K562 (cell line): ENCODE measurements at regions not wholly inside any gene's neighbourhood (a gene's known extent, or its start where the extent isn't known, plus 50 kb on each side); places are given as distances from the start of the nearest gene placed in this dataset.

Experiments used
- CCNT2 ChIP-seq: IDR thresholded peaks from 2 replicates; pipeline ENCODE4 v1.6.1; 2011; ENCODE audit warnings: borderline replicate concordance, low read depth, mild to moderate bottlenecking, moderate library complexity, mixed read lengths, low read length; ENCODE audit not compliant: insufficient read length; ENCODE audit errors: extremely low read depth
- CSDE1 ChIP-seq, 2 experiments: fragments of 450-650 bp; IDR thresholded peaks; 2 replicates each; pipeline ENCODE4 v1.6.1; 2016; ENCODE audit warnings: mild to moderate bottlenecking in 1 of 2
- ETV6 ChIP-seq, 3 experiments: fragments of 150-350 bp in 1 of 3; sonication (generic) in 1 of 3; formaldehyde crosslinking in 1 of 3; IDR thresholded peaks; 2 replicates each; pipeline versions ENCODE4 v1.6.1 to v1.8.0; 2014 to 2022; ENCODE audit warnings: borderline replicate concordance in 2 of 3, low read depth in 2 of 3, antibody characterized with exemption in 1 of 3, low read length in 1 of 3, mild to moderate bottlenecking in 1 of 3, missing genetic modification reagents in 1 of 3
- FOXO4 ChIP-seq: fragments of 450-650 bp; formaldehyde crosslinking; IDR thresholded peaks from 2 replicates; pipeline ENCODE4 v1.4.0; 2020; ENCODE audit warnings: mild to moderate bottlenecking, moderate library complexity
- HCFC1 ChIP-seq: IDR thresholded peaks from 2 replicates; pipeline ENCODE4 v1.6.1; 2012; ENCODE audit warnings: low read depth, low read length, improper control_type of control experiment
- IRF9 ChIP-seq: fragments of 450-650 bp; IDR thresholded peaks from 2 replicates; pipeline ENCODE4 v1.6.1; 2016; ENCODE audit warnings: missing biosample characterization, missing genetic modification characterization
- KLF10 ChIP-seq: fragments of 250-450 bp; sonication (Bioruptor Pico); IDR thresholded peaks from 2 replicates; pipeline ENCODE4 v1.6.1; 2021; ENCODE audit warnings: matching md5 sums
- MAFK ChIP-seq: IDR thresholded peaks from 2 replicates; pipeline ENCODE4 v1.6.1; 2011; ENCODE audit warnings: low read length, improper control_type of control experiment
- MXI1 ChIP-seq: IDR thresholded peaks from 2 replicates; pipeline ENCODE4 v1.6.1; 2011; ENCODE audit warnings: low read depth, mild to moderate bottlenecking, improper control_type of control experiment, low read length
- NKRF ChIP-seq: fragments of 450-650 bp; IDR thresholded peaks from 2 replicates; pipeline ENCODE4 v1.6.1; 2016; ENCODE audit warnings: borderline replicate concordance
- OTX1 ChIP-seq: fragments of 450-650 bp; formaldehyde crosslinking; IDR thresholded peaks from 2 replicates; pipeline ENCODE4 v1.4.0; 2022; ENCODE audit warnings: mild to moderate bottlenecking
- PYGO2 ChIP-seq: fragments of 450-650 bp; IDR thresholded peaks from 2 replicates; pipeline ENCODE4 v1.6.1; 2016; ENCODE audit warnings: mild to moderate bottlenecking, missing genetic modification characterization, moderate library complexity, missing compliant biosample characterization
- RCOR1 ChIP-seq, 2 experiments: IDR thresholded peaks; 2 replicates each; pipeline ENCODE4 v1.6.1; 2012; ENCODE audit warnings: low read depth in 2 of 2, low read length in 2 of 2, borderline replicate concordance in 1 of 2, improper control_type of control experiment in 1 of 2
- RFX7 ChIP-seq: fragments of 250-450 bp; sonication (Bioruptor Pico); IDR thresholded peaks from 2 replicates; pipeline ENCODE4 v1.5.1; 2021; ENCODE audit warnings: mild to moderate bottlenecking
- SMARCE1 ChIP-seq: fragments of 450-650 bp; IDR thresholded peaks from 2 replicates; pipeline ENCODE4 v1.7.1; 2016; ENCODE audit warnings: mild to moderate bottlenecking
- SNAPC5 ChIP-seq: fragments of 250-450 bp; sonication (Bioruptor Pico); IDR thresholded peaks from 2 replicates; pipeline ENCODE4 v1.8.0; 2021; ENCODE audit warnings: moderate library complexity, mild to moderate bottlenecking, inconsistent platforms
- SNRNP70 ChIP-seq: fragments of 200-400 bp; formaldehyde crosslinking; optimal IDR thresholded peaks from 2 replicates; pipeline ENCODE3; 2017; ENCODE audit warnings: low read depth, low read length
- TAF1 ChIP-seq: IDR thresholded peaks from 2 replicates; pipeline ENCODE4 v1.6.1; 2011; ENCODE audit warnings: mild to moderate bottlenecking, low read length, moderate library complexity; ENCODE audit not compliant: insufficient read depth, control insufficient read depth, severe bottlenecking; ENCODE audit errors: extremely low read depth
- ZNF134 ChIP-seq: fragments of 250-450 bp; sonication (Bioruptor Pico); conservative IDR thresholded peaks from 2 replicates; pipeline ENCODE4 v1.4.0; 2020
- ZNF398 ChIP-seq: fragments of 250-450 bp; sonication (Bioruptor Pico); IDR thresholded peaks from 2 replicates; pipeline ENCODE4 v1.8.0; 2021; ENCODE audit warnings: moderate library complexity, mild to moderate bottlenecking, inconsistent platforms
- ZNF586 ChIP-seq: fragments of 450-650 bp; formaldehyde crosslinking; conservative IDR thresholded peaks from 2 replicates; pipeline ENCODE4 v1.4.0; 2020; ENCODE audit warnings: mild to moderate bottlenecking, moderate library complexity

- 0 out of 4 replicates have a peak, but pooled peaks of 1 of the 2 experiments have one; percentile 13 for TF ChIP-seq ETV6 (IDR thresholded peaks at IDR 0.05; ENCODE audit: borderline replicate concordance in 1 of 2, low read depth in 2 of 2, low read length in 1 of 2)
- TF ChIP-seq ETV6 (CRISPR knock-in tag; IDR thresholded peaks at IDR 0.05; ENCODE audit: borderline replicate concordance) = no peak
- no peak for TF ChIP-seq KLF10
- TF ChIP-seq SNAPC5 (CRISPR knock-in tag) = no peak
- TF ChIP-seq ZNF398 = no peak
- TF ChIP-seq MXI1 = no peak
- TF ChIP-seq FOXO4 = no peak
- no peak for TF ChIP-seq ZNF134 (CRISPR knock-in tag)
- TF ChIP-seq CCNT2 = peak; percentile 99
- TF ChIP-seq NKRF = peak; percentile 68; the same call in 1 of the 2 replicates
- no peak for TF ChIP-seq ZNF586 (CRISPR knock-in tag)
- TF ChIP-seq SMARCE1 = no peak; the same call in 1 of the 2 replicates
- TF ChIP-seq HCFC1 = peak; percentile 37; the same call in 1 of the 2 replicates
- 0 out of 2 replicates have a peak, but pooled peaks have one; percentile 43 for TF ChIP-seq IRF9 (tag)
- TF ChIP-seq RFX7 = 0 out of 2 replicates have a peak, but pooled peaks have one; percentile 9
- TF ChIP-seq OTX1 (CRISPR knock-in tag) = no peak
- TF ChIP-seq TAF1 = peak; percentile 63
- TF ChIP-seq MAFK = peak; percentile 17; the same call in 1 of the 2 replicates
- TF ChIP-seq SNRNP70 = no peak
- no peak for TF ChIP-seq CSDE1 (IDR thresholded peaks at IDR 0.05)
- TF ChIP-seq RCOR1 (IDR thresholded peaks at IDR 0.05; ENCODE audit: borderline replicate concordance in 1 of 2, low read depth in 2 of 2, low read length in 2 of 2) = peak in 1 of 2 experiments; percentile 55; a peak in 1 of 4 replicates
- peak; percentile 4; the same call in 1 of the 2 replicates for TF ChIP-seq PYGO2
Measured at GRCh38 chr6:156719720-156720563, 57.2 kb upstream of the ARID1B start (continued).
